Cardiac muscle cell (in vitro differentiated cells and primary cell): ENCODE measurements at regions not wholly inside any gene's neighbourhood (a gene's known extent, or its start where the extent isn't known, plus 50 kb on each side); places are given as distances from the start of the nearest gene placed in this dataset.

Source experiments
- DNase-seq, 2 donors: peaks; one replicate each; pipeline versions ENCODE4 v3.0.0 to v3.0.0-alpha.2; 2010 to 2017; ENCODE audit warnings: low read depth in 1 of 2, low spot score in 1 of 2
- H3K27ac ChIP-seq: fragments of 200-600 bp; sonication (generic); 2 replicates; pipeline ENCODE4 v1.5.1; 2016
- H3K27me3 ChIP-seq: fragments of 200-600 bp; sonication (generic); 2 replicates; pipeline ENCODE4 v1.6.0; 2016; ENCODE audit warnings: control low read depth
- H3K36me3 ChIP-seq: fragments of 200-600 bp; sonication (generic); 2 replicates; pipeline ENCODE4 v1.5.1; 2016; ENCODE audit warnings: control low read depth
- H3K4me1 ChIP-seq: fragments of 200-600 bp; sonication (generic); 2 replicates; pipeline ENCODE4 v1.8.1; 2017; ENCODE audit warnings: low read depth, mild to moderate bottlenecking, mixed run types
- H3K4me3 ChIP-seq: fragments of 200-600 bp; sonication (generic); 2 replicates; pipeline ENCODE4 v1.5.1; 2016; ENCODE audit warnings: mild to moderate bottlenecking
- H3K9me3 ChIP-seq: fragments of 200-600 bp; sonication (generic); 2 replicates; pipeline ENCODE4 v1.5.1; 2017; ENCODE audit warnings: low read depth, mild to moderate bottlenecking, control low read depth
- CTCF ChIP-seq: IDR thresholded peaks from 2 replicates; pipeline ENCODE4 v1.5.1; 2012; ENCODE audit warnings: low read depth, mild to moderate bottlenecking, low read length

DNA sequence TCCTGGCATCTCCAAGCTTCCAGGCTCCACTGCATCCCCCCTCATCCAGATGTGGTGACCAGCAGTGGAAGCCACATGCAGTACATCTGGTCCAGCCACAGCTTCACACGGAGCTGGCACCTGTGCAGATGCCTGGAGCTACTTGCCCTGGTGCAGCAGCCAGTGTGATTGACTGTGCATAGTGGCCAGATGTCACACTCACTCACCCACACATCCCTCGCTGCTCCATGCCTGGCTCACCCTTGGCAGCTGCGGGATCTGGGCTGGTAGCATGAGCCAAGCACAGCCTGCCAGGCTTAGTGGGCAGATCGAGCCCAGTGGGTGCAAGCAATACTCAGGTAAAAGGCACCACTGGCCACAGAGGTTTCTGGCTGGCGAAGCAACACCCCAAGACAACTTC, 398.0 kb upstream of the CNTN4 start:
- H3K36me3 ChIP-seq = no peaks in the 10 kb centered on the region
- no peak for TF ChIP-seq CTCF
- no peak overlapping the region for H3K27ac ChIP-seq
- no peaks in the 10 kb centered on the region for H3K9me3 ChIP-seq
- DNase-seq = no peak
- H3K27me3 ChIP-seq = no peaks in the 10 kb centered on the region
- H3K4me1 ChIP-seq = no peaks in the 10 kb centered on the region
- no peak overlapping the region for H3K4me3 ChIP-seq

DNA sequence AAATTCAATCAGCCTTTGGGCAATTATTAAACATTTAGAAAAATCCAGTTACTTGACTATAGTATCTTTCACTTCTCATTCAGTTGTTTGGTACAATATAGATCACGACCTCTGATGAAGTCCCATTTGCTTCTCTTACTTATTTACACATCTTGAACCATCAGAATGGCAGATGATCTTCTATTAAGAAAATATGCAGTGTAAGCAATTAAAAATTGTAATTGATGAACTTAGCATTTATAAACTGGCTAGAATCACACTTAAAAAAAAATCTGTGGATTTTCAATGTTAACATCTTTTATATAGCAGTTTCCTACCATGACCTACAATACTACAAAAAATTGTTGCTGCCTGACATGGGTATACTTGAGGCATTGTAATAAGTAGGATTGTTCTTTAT, 395.5 kb upstream of the CNTN4 start:
- TF ChIP-seq CTCF = no peak
- H3K27ac ChIP-seq = no peak overlapping the region
- no peaks in the 10 kb centered on the region for H3K36me3 ChIP-seq
- H3K9me3 ChIP-seq = no peaks in the 10 kb centered on the region
- H3K4me1 ChIP-seq = no peaks in the 10 kb centered on the region
- no peak for DNase-seq
- no peaks in the 10 kb centered on the region for H3K27me3 ChIP-seq
- no peak overlapping the region for H3K4me3 ChIP-seq

DNA sequence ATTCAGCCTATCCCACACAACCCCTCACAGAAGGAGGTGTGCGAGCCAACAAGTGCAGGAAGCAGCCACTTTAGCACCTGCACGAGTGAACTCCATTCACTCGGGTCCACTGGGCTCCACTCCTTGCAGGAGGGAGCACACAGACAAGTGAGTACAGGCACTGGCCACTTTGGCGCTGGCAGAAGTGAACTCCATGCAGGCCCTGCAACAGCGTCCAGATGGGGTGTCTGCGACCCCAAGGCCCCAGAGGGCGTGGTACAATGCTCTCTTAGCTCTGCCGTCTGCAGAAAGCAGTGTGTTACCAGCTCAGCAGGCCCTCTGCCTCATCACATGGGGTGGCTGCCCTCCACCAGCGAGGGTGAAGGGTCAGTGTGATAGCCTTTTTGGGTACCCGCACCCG, 388.0 kb upstream of the CNTN4 start:
- no peaks in the 10 kb centered on the region for H3K36me3 ChIP-seq
- no peaks in the 10 kb centered on the region for H3K27me3 ChIP-seq
- TF ChIP-seq CTCF = no peak
- no peaks in the 10 kb centered on the region for H3K4me1 ChIP-seq
- no peak for DNase-seq
- no peak overlapping the region for H3K27ac ChIP-seq
- H3K4me3 ChIP-seq = no peak overlapping the region
- no peaks in the 10 kb centered on the region for H3K9me3 ChIP-seq

- no peak for TF ChIP-seq CTCF
- H3K4me1 ChIP-seq = no peaks in the 10 kb centered on the region
- no peaks in the 10 kb centered on the region for H3K9me3 ChIP-seq
- no peaks in the 10 kb centered on the region for H3K27me3 ChIP-seq
- H3K27ac ChIP-seq = no peak overlapping the region
- no peaks in the 10 kb centered on the region for H3K36me3 ChIP-seq
- DNase-seq = no peak
- no peak overlapping the region for H3K4me3 ChIP-seq
Observed at GRCh38 chr3:1717524-1717923, 381.1 kb upstream of the CNTN4 start.

DNA sequence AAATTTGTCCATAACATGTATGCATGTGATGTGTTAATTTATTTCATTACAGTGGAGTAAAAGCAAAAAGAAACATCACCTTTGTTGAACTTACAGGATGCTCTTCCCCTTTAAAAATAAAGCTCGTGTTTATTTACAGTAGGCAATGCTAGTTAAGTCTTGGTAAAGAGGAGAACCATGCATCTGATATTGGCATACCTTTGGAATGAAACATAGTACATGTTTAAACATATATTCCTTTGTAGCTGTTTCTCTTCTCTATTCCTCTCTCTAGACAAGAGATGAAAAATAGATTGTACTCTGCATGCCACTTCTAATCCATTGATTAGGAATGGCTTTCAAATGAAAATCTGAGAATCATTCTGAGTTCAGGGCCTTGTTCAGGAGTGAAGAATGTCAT, 374.9 kb upstream of the CNTN4 start:
- Histone ChIP-seq H3K4me1 (no peaks in the 10 kb centered on the region), H3K27me3 (no peaks in the 10 kb centered on the region), H3K36me3 (no peaks in the 10 kb centered on the region), H3K4me3 (no peak overlapping the region), H3K9me3 (no peaks in the 10 kb centered on the region), H3K27ac (no peak overlapping the region)
- DNase-seq = no peak
- no peak for TF ChIP-seq CTCF

- Histone ChIP-seq H3K27ac (no peak overlapping the region), H3K27me3 (no peaks in the 10 kb centered on the region), H3K4me1 (no peaks in the 10 kb centered on the region), H3K4me3 (no peak overlapping the region), H3K9me3 (no peaks in the 10 kb centered on the region), H3K36me3 (no peaks in the 10 kb centered on the region)
- DNase-seq = no peak
- TF ChIP-seq CTCF = no peak
Observed at GRCh38 chr3:1726741-1727140, 371.9 kb upstream of the CNTN4 start.
